ENCODE measurements at regions not wholly inside any gene's neighbourhood (a gene's known extent, or its start where the extent isn't known, plus 50 kb on each side); places are given as distances from the start of the nearest gene placed in this dataset.

GRCh38 chr10:56487746-56488145 lies 126.7 kb upstream of the ZWINT start:
- TF ChIP-seq TCF4 (CRISPR knock-in tag; IDR thresholded peaks at IDR 0.05; ENCODE audit: borderline replicate concordance), result no peak
- no peak for TF ChIP-seq PPARA (CRISPR knock-in tag; IDR thresholded peaks at IDR 0.05; ENCODE audit: borderline replicate concordance)
